HG02973 (cell line): ENCODE measurements at regions not wholly inside any gene's neighbourhood (a gene's known extent, or its start where the extent isn't known, plus 50 kb on each side); places are given as distances from the start of the nearest gene placed in this dataset.

Experiments
- ATAC-seq: cut with Tn5 transposase; IDR thresholded peaks from one replicate; pipeline ENCODE4 v1.9.1; 2021; ENCODE audit warnings: moderate library complexity; ENCODE audit not compliant: unreplicated experiment

DNA sequence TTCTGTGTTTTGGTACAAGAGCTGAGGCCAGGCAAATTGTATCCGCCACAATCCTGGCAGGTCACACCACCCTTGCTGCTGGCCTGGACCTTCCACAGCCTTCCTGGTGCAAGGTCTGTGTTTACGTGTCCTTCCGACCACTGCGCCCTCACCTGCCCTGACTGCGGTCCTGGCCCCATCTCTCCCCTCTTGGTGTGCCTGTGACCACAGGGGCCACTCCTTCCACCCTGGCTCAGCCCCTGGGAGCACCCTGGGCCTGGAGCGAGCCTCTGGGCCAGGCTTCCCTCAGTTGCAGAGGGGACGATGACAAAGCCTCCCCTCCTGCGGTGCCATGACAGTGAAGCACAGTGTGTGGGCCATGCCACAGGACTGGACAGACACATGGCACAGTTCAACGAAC lies 104.5 kb downstream of the PLXNA1 start:
- ATAC-seq = no peak

DNA sequence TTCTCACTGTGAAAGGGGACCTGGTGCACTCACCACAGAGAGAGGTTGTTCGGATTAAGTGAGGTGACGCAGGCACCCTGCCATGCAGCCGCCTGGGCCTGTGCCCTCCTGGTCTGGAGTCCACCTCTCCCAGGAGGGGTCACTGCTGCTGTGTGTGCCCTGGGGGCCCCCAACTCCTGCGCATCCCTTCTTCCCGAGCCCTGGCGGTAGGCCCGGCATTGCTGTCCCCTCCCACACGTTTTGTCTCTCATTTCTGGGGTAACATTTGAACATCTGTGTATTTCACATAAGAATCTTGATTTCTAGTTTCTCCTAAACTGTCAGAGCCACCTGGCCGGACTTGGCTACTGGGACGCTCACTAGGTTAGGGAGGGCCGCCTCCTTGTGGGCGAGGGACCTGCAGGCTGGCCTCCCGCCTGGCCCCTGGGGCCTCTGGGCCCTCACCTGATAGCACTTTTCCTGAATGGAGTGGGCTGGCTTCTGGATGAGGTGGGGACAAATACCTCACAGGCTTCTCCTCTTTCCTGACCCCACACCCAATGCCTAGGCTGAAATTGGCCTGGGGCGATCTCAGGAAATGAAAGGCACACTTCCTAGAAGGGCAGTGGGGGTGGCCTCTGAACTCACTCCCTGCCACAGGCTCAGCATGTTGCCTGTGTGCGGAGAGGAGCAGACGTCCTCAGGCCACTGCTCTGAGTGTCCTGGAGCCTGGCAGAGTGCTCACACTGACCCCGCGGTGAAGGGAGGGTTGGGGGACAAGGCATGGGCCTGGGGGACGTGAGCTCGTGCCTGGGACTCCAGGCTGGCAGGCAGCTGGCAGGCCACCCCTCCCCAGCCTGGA lies 104.2 kb upstream of the PRR23E start:
- ATAC-seq = no peak

DNA sequence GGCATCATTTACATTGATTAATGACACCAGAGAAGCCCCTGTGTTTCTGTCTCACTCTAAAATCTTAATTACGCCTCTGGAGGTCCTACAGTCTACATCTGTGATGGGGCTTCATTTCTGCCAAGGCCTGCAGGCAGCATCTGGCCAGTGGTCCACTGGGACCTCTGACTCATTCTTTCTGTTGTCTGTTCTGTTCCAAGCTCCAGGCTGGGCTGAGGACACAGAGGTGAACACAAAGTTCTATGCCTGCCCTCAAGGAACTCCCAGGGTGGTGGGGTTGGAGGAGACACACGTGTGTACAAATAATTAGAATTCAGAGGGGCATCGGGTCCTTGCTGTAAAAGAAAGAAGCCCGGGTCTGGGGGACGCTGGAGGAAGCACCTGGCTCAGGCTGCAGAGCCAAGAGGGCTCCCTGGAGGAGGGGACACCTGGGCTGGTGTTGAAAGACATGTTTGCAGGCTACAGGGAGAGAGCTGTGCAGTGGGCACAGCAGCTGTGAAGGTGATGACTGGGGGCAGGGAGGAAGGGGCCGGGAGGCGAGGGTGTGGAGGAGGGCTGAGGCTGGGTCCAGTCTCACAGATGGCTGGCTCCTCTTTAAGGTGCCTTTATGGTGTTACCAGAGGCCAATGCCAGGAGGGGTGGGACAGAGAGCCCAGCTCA lies 103.3 kb upstream of the PRR23E start:
- no peak for ATAC-seq

DNA sequence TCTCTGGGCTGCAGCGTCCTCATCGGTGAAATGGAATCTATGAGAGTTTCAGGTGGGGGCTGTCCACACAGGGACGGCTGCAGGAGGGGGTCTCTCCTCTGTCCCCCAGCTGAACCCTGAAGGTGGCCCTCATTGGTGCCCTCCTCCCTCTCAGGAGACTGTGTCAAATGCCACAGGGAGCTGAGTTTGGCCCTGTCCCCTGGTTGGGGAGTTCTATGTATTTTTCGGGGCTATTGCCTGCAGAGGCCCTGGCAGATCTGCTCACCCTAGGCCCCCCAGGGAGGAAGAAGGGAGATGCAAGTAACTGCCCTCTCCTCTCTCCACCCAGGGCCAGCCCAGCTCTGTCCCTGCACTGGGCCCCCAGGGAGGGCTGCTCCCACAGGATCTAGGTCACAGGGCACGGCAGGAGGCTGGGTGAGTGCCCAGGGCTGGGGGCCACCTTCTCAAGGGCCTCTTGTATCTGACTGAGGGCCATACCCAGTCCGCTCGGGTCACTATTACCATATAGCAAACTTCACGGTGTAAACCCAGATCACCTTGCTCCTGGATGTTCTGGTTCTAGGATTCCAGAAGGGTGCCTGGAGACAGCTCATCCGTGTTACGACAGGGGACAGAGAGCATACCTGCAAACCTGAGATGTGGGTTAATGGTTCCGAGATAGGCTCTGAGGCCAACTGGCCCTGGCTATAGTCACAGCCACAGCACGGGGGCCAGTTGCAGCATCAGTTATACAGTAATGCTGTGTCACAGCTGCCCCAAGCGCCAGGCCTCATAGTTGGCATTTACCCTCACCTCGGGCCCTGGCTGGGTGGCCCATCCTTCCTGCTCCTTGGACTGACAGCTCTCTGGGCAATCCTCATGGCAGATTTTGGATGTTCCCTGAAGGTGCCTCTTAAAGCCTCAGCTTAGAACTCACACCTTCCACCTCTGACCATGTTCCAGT lies 102.4 kb upstream of the PRR23E start:
- ATAC-seq = no peak

DNA sequence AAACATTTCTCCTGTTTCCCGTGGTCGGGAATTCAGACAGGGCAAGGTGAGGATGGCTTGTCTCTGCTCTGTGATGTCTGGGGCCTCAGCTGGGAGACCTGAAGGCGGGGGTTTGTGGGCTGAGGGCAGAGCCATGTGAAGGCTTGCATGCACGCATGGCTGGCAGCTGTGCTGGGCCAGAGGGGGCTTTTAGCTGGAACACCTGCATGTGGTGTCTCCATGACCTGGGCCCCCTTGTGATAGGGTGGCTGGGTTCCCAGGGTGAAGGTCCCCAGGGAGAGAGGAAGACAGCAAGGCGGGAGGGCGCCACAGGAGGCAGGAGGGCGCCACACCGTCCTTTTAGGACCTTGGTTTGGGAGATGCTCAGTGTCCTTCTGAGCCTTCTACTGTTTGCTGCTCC lies 101.6 kb upstream of the PRR23E start:
- no peak for ATAC-seq

DNA sequence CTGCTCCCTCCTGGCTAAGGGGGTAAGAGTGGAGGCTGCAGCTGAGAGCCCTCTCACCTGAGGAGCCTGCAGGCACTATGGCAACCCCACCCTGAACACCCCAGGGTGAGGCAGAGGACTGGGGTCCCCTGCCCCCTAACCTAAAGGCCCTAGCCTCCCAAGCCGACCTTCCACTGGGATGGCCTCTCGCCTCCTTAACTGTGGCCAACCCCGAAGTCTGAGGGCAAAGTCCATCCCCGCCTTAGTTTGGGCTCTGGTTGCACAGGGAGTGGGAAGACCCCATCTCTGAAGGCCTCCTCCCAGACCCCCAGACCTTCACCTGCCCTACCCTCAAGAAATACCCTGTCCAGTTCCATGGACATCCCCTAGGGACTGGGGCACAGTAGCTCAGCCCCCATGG lies 100.6 kb upstream of the PRR23E start:
- no peak for ATAC-seq

DNA sequence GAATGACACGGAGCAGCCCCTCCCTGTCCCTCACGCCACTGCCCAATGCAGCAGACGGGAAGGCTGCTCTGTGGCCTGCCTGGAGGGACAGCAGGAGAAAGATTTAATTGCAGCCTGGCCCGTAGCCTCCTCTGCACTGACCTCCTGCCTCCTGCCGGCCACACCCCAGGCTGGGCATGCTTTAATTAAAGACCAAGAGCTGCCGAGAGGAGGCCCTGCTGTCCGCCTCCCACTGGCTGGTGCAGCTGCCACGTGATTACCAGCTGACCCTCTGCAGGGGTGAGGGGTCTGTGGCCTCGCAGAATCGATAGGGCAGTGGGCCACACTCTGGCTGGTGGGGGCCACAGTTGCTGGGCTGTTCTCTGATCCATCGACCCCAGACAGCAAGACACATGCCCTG lies 100.2 kb upstream of the PRR23E start:
- no peak for ATAC-seq

DNA sequence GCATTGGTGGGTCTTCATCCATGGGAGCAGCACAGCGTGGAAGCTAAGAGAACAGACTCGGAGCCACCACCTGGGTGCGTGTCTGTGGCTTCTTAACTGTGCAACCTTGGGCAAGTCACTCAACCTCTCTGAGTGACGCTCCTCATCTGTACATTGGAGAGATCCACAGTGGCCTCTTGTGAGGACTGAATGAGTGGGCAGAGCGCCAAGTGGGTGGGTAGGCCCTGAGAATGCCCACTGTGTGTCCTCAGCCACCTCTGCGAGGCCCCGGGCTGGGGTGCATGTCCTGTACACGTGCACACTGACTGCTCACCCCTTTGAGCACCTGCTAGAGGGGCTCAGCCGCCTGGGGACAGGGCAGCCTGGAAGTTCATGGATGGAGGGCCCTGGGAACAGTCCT lies 99.6 kb upstream of the PRR23E start:
- ATAC-seq = no peak

DNA sequence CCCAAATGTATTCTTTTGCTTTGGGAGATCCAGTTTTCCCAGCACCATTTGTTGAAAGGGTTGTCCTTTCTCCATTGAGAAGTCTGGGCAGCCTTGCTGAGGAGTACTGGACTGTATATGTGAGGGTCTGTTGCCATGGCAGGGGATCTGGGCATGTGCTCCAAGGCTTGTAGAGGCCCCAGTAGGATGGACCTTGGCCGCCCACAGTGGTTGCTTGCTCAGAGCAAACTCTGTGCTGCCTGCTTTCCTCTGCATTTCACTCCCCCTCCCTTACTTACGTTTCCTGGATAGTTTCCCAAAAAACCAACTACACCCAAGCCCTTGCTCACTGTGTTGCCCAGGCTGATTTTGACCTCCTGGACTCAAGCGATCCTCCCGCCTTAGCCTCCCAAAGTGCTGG lies 97.2 kb upstream of the PRR23E start:
- ATAC-seq = no peak

DNA sequence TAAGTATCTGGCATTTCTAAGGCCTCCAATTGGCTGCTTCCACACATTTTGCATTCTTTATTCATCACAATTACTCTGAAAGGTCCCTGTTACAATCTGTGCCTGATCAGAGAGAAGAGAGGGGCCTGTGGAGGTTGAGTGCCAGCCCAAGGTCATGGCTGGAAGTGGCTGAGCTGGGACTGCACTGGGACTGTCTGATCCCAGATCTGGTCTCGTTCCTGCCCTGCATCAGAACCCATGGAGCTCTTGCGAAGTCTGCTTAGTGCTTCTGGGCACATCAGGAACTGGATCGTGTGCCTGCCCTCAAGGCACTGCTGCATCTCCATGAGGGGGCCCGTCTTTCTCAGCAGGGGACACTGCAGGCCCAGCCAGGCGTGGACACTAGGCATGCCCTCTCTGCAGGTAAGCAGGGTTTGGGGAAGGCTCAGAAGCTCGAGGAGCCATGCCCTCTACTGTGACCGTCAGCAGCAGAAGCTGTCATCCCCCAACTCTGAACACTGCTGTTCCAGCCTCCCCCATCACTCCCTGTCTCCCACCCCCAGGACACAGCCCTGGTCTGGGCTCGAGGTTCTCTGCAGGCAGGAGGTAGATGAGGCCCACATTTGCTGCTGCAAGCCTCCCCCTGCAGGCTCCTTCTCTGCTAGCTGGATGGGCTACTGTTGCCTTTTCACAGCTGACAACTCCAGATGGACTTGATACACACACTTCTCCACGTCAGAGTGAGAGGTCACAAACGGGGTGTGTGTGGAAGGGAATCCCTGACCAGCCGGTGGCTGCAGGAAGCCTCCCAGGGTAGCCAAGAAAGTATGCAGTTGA lies 96.5 kb upstream of the PRR23E start:
- no peak for ATAC-seq

DNA sequence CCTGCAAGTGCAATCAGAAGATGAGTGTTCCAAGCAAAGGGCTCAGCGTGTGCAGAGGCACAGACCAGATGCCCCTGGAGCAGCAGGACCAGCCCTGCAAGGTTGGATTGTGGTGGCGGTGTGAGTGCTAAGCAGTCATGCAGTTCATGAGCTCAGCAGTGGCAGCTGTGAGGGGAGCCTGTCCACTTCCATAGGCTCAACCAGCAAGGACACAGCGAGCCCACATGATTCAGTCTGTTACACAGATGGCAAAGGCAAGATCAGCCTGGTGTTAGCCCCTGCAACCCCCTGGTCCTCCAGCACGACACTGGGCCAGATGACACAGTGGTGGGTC lies 95.9 kb upstream of the PRR23E start:
- ATAC-seq = no peak

DNA sequence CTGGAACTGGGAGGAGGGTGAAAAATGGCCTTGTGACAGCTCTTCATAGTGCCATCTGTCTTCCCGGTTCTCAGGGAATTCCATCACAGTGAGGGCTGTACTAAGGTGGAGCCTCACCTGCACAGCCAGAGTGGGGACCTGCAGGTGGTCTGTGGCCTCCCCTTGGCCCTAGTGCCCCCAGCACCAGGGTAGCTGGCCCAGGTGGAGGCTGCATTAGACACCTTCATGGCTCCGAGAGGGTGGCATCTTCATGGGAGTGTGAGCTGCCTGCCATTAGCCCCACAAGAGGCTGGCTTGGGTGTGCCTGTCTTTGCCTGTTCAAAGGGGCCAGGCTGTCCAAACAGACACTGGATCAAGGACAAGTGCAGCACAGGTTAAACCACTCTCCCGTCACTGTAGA lies 95.5 kb upstream of the PRR23E start:
- ATAC-seq = no peak

DNA sequence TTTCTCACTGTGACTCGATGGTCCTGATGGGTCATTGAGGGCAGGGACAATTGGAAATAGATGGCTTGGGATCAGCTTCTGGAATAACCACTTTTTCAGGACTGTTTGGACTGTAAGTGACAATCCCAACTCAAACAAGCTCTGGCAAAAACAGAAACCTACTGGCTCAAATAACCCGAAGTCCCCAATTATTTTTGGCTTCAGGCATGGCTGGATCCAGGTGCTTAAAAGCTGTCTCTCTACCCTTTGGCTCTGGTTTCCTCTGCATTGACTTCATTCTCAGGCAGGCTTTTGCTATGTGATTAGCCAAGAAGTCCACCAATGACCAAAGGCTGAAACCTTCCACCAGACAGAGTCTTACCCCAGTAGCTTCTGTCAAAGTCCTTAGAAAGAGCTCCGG lies 92.9 kb upstream of the PRR23E start:
- ATAC-seq = no peak

DNA sequence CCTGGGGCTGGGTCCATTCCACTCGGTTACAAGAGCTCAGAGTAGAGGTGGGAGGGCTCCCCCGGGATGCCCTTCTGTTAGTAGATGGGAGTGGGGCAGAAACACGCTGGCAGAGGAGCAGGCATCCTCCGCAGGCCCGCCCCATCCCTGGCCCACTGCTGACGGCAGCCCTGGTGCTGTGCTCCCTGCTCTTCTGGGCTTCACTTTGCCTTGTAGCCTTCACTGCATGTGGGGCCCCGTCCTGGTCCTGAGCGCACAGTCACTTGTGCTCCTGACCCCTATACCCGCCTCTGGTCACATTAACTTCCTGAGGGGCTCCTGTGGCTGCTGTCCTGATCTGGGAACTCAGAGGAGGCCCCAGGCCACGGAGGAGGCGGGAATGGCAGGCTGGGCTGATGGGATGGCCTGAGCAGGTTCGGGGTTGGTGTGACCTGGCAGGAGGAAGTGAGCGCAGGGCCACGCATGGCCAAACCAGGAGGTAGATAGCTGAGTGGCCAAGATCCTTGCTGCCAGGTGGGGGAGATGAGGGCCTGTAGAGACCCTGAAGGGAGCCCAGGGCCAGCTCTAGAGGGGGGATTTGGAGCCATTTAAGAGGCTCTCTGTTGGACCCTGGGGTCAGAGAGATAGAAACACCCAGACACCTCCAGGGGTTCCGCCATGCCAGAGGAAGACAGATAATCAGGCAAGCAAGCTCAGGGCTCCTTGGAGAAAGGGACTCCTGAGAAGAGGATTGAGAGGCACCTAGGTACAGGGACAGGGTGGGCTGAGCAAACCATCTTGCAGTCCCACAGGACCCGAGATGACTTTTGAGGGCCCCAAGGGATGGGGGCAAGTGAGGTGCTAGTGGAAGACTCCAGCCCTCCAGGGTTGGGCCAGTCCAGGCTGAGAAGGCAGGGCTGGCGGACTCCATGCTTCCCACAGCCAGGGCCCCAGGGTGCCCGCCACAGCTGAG lies 92.2 kb upstream of the PRR23E start:
- ATAC-seq = no peak

DNA sequence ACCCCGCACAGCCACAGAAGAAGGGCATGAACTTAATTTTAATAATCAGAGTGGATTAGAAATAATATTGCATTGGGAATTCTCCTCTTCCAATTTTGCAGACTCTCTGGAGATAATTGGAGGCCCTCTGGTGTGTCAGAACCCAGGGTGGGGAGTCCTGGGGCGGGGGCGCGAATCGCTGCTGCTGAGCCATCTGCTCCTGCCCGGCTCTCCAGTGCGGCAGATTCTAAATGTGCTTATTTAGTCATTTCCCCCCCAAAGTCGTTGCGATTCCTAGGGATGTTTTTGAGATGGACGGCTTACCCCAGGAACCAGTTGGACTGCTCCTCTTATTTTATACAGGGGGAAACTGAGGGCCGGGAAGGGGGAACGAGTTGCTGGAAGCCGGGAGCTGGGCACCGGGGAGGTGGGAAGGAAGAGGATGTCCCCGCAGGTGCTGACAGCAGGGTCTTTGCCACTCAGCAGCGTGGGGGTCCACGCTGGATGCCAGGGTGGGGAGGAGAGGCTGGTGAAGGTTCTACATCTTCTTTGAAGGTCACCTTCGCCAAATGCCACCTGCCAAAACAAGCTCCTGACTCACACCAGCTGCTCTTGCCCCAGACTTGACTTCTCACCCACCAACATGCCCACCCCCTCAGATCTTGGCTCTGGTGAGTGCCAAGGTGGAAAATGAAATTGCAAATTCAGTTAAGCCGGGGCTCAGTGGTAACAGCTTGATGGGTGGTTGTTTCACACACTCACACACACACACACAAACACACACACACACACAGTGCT lies 91.3 kb upstream of the PRR23E start:
- ATAC-seq = no peak

DNA sequence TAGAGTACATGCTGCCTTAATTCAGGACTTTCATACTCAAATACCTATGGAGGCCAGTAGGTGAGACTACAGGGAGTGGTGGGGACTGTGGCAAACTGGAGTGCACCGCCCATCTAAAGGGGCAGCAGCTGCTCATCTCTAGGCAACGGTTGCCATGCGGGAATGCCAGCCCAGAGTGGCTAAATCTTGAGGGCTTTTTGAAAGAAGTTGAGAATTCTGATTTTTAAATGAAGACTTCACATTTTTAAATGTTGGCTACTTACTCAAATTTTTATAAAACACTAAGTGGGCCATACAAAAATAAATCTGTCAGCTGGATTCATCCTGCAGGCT lies 90.8 kb upstream of the PRR23E start:
- no peak for ATAC-seq

DNA sequence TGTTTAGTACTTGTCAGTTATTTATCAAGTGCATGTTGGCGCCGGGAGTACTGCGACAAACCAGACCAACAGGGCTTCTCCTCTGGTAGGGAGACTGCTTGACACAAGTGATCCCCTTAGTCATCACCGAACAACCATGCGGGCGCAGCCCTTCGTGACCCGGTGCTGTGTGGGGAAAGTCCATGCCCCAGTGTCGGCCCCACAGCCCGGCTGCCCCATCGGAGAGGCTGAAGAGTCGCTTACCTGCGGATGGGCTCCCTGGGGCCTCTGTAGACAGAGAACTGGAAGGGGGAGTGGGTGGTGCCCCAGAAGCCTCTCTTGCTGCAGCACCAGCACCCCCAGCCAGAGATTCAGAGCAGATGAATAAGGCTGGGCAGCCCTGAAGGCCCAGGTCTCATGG lies 90.3 kb upstream of the PRR23E start:
- no peak for ATAC-seq

DNA sequence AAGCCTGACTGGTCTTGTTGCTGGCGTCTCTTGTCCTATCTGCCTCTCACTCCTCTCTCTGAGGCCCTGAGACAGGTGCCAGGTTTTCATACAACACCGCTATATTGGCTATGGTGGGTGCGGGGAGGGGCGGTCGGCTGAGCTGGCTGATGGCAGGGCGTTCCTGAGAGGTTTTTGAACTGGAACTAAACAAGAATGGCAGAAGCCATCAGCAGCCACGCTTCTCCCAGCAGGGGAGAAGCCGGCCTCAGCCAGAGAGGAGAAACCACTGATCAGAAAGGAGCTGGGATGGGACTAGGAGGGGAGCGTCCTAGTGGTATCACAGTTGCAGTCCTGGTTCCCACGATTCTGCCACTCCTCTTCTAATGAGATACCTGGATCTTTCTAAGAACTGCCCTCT lies 89.9 kb upstream of the PRR23E start:
- no peak for ATAC-seq

DNA sequence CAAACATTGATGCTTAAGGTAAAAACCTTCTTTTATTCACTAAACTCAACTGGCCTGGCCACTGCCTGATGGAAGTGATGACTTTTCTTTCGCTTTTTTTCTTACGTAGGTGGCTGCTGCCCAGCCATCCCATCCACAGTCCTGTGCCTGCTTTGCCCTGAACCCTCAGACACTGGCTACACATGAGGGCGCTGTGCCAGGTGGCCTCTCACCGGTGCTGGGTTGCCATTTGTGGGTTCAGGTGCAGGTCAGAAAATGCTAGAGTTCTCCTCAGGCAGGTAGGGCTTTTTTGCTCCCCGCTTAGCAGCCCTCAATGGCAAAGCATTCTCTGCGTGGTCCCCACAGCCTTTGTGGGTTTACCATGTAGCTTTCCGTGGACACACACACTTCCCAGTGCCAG lies 88.3 kb upstream of the PRR23E start:
- ATAC-seq = no peak
